B cell (primary cell): ENCODE measurements at regions not wholly inside any gene's neighbourhood (a gene's known extent, or its start where the extent isn't known, plus 50 kb on each side); places are given as distances from the start of the nearest gene placed in this dataset.

Experiments used
- CTCF ChIP-seq: fragments of 200-600 bp; IDR thresholded peaks from one replicate; pipeline ENCODE4 v1.8.0; 2022; ENCODE audit warnings: antibody characterized with exemption, mild to moderate bottlenecking
- EZH2 ChIP-seq: IDR thresholded peaks from 2 replicates; pipeline ENCODE4 v1.6.1; 2012; ENCODE audit warnings: borderline replicate concordance, low read depth, mild to moderate bottlenecking, moderate library complexity, low read length; ENCODE audit not compliant: insufficient read depth, poor library complexity, severe bottlenecking

DNA sequence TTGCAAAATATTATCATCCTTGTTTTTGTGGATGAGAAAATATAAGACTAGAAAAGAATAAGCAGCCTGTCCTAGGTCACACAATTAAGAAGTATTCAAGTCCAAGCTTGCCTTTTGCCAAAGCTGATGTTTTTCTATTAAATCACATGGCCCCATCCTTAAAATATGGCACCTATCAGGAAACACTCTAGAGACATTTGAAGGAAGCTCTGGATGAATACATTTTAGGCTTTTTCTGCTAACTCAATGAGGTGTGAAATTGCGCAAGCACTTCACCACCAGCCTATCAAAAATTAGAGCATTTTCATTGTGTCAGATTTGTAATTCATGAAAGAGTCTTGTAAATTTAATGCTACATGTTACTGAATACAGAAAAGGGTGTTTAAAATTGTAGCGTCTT, 251.1 kb upstream of the MAD2L1 start:
- no peak for TF ChIP-seq CTCF
- TF ChIP-seq EZH2: no peak
